Astrocyte (in vitro differentiated cells and primary cell): ENCODE measurements at regions not wholly inside any gene's neighbourhood (a gene's known extent, or its start where the extent isn't known, plus 50 kb on each side); places are given as distances from the start of the nearest gene placed in this dataset.

ENCODE experiments used
- DNase-seq: peaks from one replicate; pipeline ENCODE4 v3.0.0-alpha.2; 2010; ENCODE audit warnings: low read depth
- FAIRE-seq: peaks from 2 replicates; lab custom pipeline; 2011; peaks lifted over from hg19 to GRCh38; lab: Jason Lieb, UNC
- H2AFZ ChIP-seq: 2 replicates; pipeline ENCODE4 v1.6.0; 2012; ENCODE audit warnings: low read depth, low read length, inconsistent platforms
- H3K27ac ChIP-seq: 2 replicates; pipeline ENCODE4 v1.5.1; 2011; ENCODE audit warnings: low read depth, low read length, inconsistent platforms
- H3K27me3 ChIP-seq: 2 replicates; pipeline ENCODE4 v1.6.0; 2011; ENCODE audit warnings: low read length, inconsistent platforms; ENCODE audit not compliant: insufficient read depth
- H3K36me3 ChIP-seq: 2 replicates; pipeline ENCODE4 v1.5.1; 2011; ENCODE audit warnings: low read length, inconsistent platforms; ENCODE audit not compliant: insufficient read depth
- H3K4me1 ChIP-seq: 2 replicates; pipeline ENCODE4 v1.5.1; 2011; ENCODE audit warnings: low read length, inconsistent platforms; ENCODE audit not compliant: insufficient read depth
- H3K4me2 ChIP-seq: 2 replicates; pipeline ENCODE4 v1.6.0; 2012; ENCODE audit warnings: low read length, inconsistent platforms
- H3K4me3 ChIP-seq: 2 replicates; pipeline ENCODE4 v1.5.1; 2011; ENCODE audit warnings: low read depth, mild to moderate bottlenecking, low read length, inconsistent platforms; ENCODE audit not compliant: insufficient read depth
- H3K79me2 ChIP-seq: 2 replicates; pipeline ENCODE4 v1.6.0; 2012; ENCODE audit warnings: mild to moderate bottlenecking, low read length, inconsistent platforms; ENCODE audit not compliant: insufficient read depth
- H3K9ac ChIP-seq: 2 replicates; pipeline ENCODE4 v1.6.0; 2012; ENCODE audit warnings: mild to moderate bottlenecking, low read length, inconsistent platforms
- H3K9me3 ChIP-seq: 2 replicates; pipeline ENCODE4 v1.5.1; 2012; ENCODE audit warnings: low read depth, mild to moderate bottlenecking, low read length, inconsistent platforms; ENCODE audit not compliant: insufficient read depth
- H4K20me1 ChIP-seq: 2 replicates; pipeline ENCODE4 v1.6.0; 2012; ENCODE audit warnings: low read length, inconsistent platforms; ENCODE audit not compliant: insufficient read depth
- H3K27ac Mint-ChIP-seq: one replicate; pipeline ENCODE4 v1.8.0; 2021; ENCODE audit warnings: mild to moderate bottlenecking, mixed read lengths; ENCODE audit not compliant: unreplicated experiment
- H3K27me3 Mint-ChIP-seq: one replicate; pipeline ENCODE4 v1.8.0; 2021; ENCODE audit warnings: low read depth, mixed read lengths; ENCODE audit not compliant: unreplicated experiment
- H3K36me3 Mint-ChIP-seq: one replicate; pipeline ENCODE4 v1.8.0; 2021; ENCODE audit warnings: low read depth, mixed read lengths; ENCODE audit not compliant: unreplicated experiment
- H3K4me1 Mint-ChIP-seq: one replicate; pipeline ENCODE4 v1.8.0; 2021; ENCODE audit warnings: low read depth, mixed read lengths; ENCODE audit not compliant: unreplicated experiment
- H3K4me3 Mint-ChIP-seq: one replicate; pipeline ENCODE4 v1.8.0; 2021; ENCODE audit warnings: mild to moderate bottlenecking, moderate library complexity, mixed read lengths; ENCODE audit not compliant: unreplicated experiment
- H3K9me3 Mint-ChIP-seq: one replicate; pipeline ENCODE4 v1.8.0; 2021; ENCODE audit warnings: mild to moderate bottlenecking, mixed read lengths; ENCODE audit not compliant: unreplicated experiment
- EZH2 ChIP-seq: IDR thresholded peaks from 2 replicates; pipeline ENCODE4 v1.6.1; 2012; ENCODE audit warnings: mild to moderate bottlenecking, low read length, inconsistent platforms; ENCODE audit not compliant: insufficient read depth
- TF ChIP-seq, protein P1 (sequence below): IDR thresholded peaks from 2 replicates; pipeline ENCODE4 v1.5.1; 2011; ENCODE audit warnings: low read depth, mild to moderate bottlenecking, inconsistent platforms, low read length, moderate library complexity; ENCODE audit not compliant: insufficient read depth

DNA sequence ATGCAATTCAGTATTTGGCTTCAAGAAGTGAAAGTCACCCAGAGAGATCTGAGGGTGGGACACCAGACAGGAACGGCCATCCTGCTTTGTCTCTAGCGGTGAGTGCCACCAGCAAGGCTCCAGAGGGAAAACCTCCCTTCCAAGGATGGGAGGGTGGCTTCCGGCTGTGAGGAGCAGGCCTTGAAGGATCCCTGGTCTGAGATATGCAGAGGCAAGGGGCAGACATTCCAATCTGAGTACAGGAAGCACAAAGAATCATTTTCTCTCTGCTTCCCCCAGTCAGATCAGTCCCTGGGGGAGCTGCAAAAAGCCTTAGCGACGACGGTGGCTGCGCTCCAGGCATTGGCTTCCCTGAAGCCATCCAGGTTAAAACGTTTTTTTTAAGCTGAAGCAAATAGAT lies 167.4 kb downstream of the TEX36 start:
- Histone ChIP-seq H3K27me3 (no peaks in the 10 kb centered on the region), H3K36me3 (no peaks in the 10 kb centered on the region), H3K9ac (no peak overlapping the region), H4K20me1 (no peaks in the 10 kb centered on the region), H2AFZ (no peak overlapping the region), H3K9me3 (no peaks in the 10 kb centered on the region), H3K79me2 (no peaks in the 10 kb centered on the region), H3K4me1 (no peaks in the 10 kb centered on the region), H3K4me3 (no peak overlapping the region), H3K4me2 (no peak overlapping the region), H3K27ac (no peak overlapping the region)
- peaks cover 3% of the 10 kb centered on the region for H3K9me3 Mint-ChIP-seq
- FAIRE-seq (no peak), DNase-seq (no peak)
- H3K27me3 Mint-ChIP-seq, result peaks cover 3% of the 10 kb centered on the region
- no peak overlapping the region for H3K27ac Mint-ChIP-seq
- peaks cover 1% of the 10 kb centered on the region for H3K36me3 Mint-ChIP-seq
- TF ChIP-seq, protein P1, sequence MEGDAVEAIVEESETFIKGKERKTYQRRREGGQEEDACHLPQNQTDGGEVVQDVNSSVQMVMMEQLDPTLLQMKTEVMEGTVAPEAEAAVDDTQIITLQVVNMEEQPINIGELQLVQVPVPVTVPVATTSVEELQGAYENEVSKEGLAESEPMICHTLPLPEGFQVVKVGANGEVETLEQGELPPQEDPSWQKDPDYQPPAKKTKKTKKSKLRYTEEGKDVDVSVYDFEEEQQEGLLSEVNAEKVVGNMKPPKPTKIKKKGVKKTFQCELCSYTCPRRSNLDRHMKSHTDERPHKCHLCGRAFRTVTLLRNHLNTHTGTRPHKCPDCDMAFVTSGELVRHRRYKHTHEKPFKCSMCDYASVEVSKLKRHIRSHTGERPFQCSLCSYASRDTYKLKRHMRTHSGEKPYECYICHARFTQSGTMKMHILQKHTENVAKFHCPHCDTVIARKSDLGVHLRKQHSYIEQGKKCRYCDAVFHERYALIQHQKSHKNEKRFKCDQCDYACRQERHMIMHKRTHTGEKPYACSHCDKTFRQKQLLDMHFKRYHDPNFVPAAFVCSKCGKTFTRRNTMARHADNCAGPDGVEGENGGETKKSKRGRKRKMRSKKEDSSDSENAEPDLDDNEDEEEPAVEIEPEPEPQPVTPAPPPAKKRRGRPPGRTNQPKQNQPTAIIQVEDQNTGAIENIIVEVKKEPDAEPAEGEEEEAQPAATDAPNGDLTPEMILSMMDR, result no peak
- no peak for TF ChIP-seq EZH2
- no peak overlapping the region for H3K4me3 Mint-ChIP-seq
- no peaks in the 10 kb centered on the region for H3K4me1 Mint-ChIP-seq

DNA sequence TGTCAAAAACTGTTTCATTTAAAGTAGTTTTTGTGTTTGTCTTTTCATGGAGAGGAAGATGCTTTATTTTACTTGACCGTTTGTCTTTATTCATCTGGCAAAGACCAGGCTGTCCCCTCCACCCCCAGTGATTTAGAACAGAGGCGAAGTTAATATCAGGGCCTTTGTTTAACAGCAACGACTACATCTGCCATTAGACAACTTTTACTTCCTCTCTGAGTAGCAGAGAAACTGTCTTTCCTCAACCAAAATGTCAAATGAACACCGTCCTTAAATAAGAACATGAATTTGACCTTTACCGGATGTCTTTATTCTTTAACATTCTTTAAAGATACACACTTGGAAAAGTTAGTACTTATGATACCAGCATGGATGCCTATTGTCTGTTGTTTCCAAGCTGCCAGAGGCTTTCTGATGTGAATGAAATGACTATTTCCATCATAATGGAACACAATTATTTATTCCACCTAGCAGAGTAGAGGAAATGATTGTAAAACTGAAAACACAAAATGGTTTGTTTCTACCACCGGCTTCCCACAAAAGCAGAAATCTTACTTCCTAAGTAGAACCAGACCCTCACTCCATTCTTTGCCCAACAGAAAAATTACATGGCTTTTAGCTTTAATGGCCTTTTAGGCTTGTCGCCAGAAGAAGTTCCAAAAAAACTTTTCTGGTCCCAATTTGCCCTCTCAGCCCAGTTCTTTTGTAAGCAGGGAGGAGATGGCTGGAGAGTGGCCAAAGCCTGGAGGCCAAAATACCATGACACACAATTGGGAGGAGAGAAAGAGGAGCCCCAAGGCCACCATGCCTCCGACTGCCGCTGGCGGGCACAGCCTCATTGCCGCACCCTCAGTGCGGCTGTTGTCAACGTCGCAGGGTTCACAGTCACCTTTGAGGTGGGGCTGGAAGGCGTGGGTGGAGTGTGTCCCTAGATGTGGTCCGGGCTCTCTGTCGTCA lies 168.5 kb downstream of the TEX36 start:
- Histone ChIP-seq H3K27me3 (no peaks in the 10 kb centered on the region), H3K36me3 (no peaks in the 10 kb centered on the region), H3K4me1 (no peaks in the 10 kb centered on the region), H3K4me2 (no peak overlapping the region), H3K79me2 (no peaks in the 10 kb centered on the region), H3K9ac (no peak overlapping the region), H3K9me3 (no peaks in the 10 kb centered on the region), H2AFZ (no peak overlapping the region), H3K4me3 (no peak overlapping the region), H4K20me1 (no peaks in the 10 kb centered on the region), H3K27ac (no peak overlapping the region)
- no peak overlapping the region for H3K27ac Mint-ChIP-seq
- H3K36me3 Mint-ChIP-seq, result peaks cover 1% of the 10 kb centered on the region
- no peak for DNase-seq
- TF ChIP-seq EZH2, result no peak
- TF ChIP-seq, protein P1, result no peak
- peaks cover 3% of the 10 kb centered on the region for H3K9me3 Mint-ChIP-seq
- no peaks in the 10 kb centered on the region for H3K4me1 Mint-ChIP-seq
- no peak overlapping the region for H3K4me3 Mint-ChIP-seq
- peaks cover 3% of the 10 kb centered on the region for H3K27me3 Mint-ChIP-seq
- no peak for FAIRE-seq
